Left lung (tissue), 4 donors: ENCODE measurements at regions not wholly inside any gene's neighbourhood (a gene's known extent, or its start where the extent isn't known, plus 50 kb on each side); places are given as distances from the start of the nearest gene placed in this dataset.

Experiments
- ATAC-seq: fragments of 200-7000 bp; cut with Tn5 transposase; one replicate; pipeline ENCODE4 v1.9.1; 2020; ENCODE audit warnings: moderate library complexity
- DNase-seq, 4 donors: peaks; one replicate each; pipeline ENCODE4 v3.0.0-alpha.2; 2013 to 2020
- H3K27ac ChIP-seq, 2 donors: fragments of 200-600 bp; sonication (generic) in 1 of 2; one replicate each; pipeline versions ENCODE4 v1.5.0 to v1.8.0; 2020 to 2021
- H3K27me3 ChIP-seq, 2 donors: fragments of 200-600 bp; sonication (generic) in 1 of 2; one replicate each; pipeline versions ENCODE4 v1.5.0 to v1.8.0; 2020 to 2021
- H3K36me3 ChIP-seq, 2 donors: fragments of 200-600 bp; sonication (generic) in 1 of 2; one replicate each; pipeline versions ENCODE4 v1.5.0 to v1.8.0; 2020 to 2021
- H3K4me1 ChIP-seq, 2 donors: fragments of 200-600 bp; one replicate each; pipeline ENCODE4 v1.8.0; 2021
- H3K4me3 ChIP-seq, 2 donors: fragments of 200-600 bp; sonication (generic) in 1 of 2; one replicate each; pipeline versions ENCODE4 v1.5.0 to v1.8.0; 2020 to 2021; ENCODE audit warnings: mild to moderate bottlenecking in 1 of 2
- H3K9me3 ChIP-seq, 2 donors: fragments of 200-600 bp; sonication (generic) in 1 of 2; one replicate each; pipeline versions ENCODE4 v1.5.0 to v1.8.0; 2020 to 2021
- CTCF ChIP-seq, 2 donors: fragments of 200-600 bp; sonication (generic) in 1 of 2; IDR thresholded peaks; one replicate each; pipeline versions ENCODE4 v1.5.0 to v1.8.0; 2021; ENCODE audit warnings: antibody characterized with exemption in 2 of 2
- intact Hi-C, 2 donors: fragments of 100-400 bp; cut with DNase I; formaldehyde crosslinking; loops; one replicate each; pipeline versions ENCODE4 v1.11.2 to v1.14.2; 2022
- donor health status: DM: no; HTN: yes; CAD: no.
- donor health status: DM: no; HTN: no; CAD: no.

GRCh38 chr2:116877944-116878343 lies 936.5 kb upstream of the DDX18 start:
- Histone ChIP-seq H3K4me1 (no peaks in the 10 kb centered on the region), H3K36me3 (no peaks in the 10 kb centered on the region), H3K9me3 (peaks cover 0 to 18% of the 10 kb centered on the region in 2 donors), H3K4me3 (no peak overlapping the region), H3K27me3 (no peaks in the 10 kb centered on the region), H3K27ac (no peak overlapping the region)
- TF ChIP-seq CTCF (IDR thresholded peaks at IDR 0.05) = no peak
- no peak for ATAC-seq
- intact Hi-C loops = no loop called here
- DNase-seq = no peak

GRCh38 chr2:116879650-116880160 lies 934.8 kb upstream of the DDX18 start:
- DNase-seq (no peak), ATAC-seq (no peak)
- H3K9me3 ChIP-seq = peaks cover 0 to 3% of the 10 kb centered on the region in 2 donors
- intact Hi-C loops = no loop called here
- no peak for TF ChIP-seq CTCF (IDR thresholded peaks at IDR 0.05)
- no peaks in the 10 kb centered on the region for H3K36me3 ChIP-seq
- no peaks in the 10 kb centered on the region for H3K27me3 ChIP-seq
- no peak overlapping the region for H3K4me3 ChIP-seq
- no peaks in the 10 kb centered on the region for H3K4me1 ChIP-seq
- no peak overlapping the region for H3K27ac ChIP-seq

- intact Hi-C loops = no loop called here
- Histone ChIP-seq H3K4me3 (no peak overlapping the region), H3K27ac (no peak overlapping the region), H3K36me3 (no peaks in the 10 kb centered on the region), H3K9me3 (peaks cover 0 to 36% of the 10 kb centered on the region in 2 donors), H3K27me3 (no peaks in the 10 kb centered on the region), H3K4me1 (no peaks in the 10 kb centered on the region)
- TF ChIP-seq CTCF (IDR thresholded peaks at IDR 0.05) = no peak
- DNase-seq (no peak), ATAC-seq (no peak)
Observed at GRCh38 chr2:116891191-116891590, 923.3 kb upstream of the DDX18 start.

GRCh38 chr2:116911540-116911939 lies 903.0 kb upstream of the DDX18 start:
- H3K27ac ChIP-seq = no peak overlapping the region
- H3K4me1 ChIP-seq = no peaks in the 10 kb centered on the region
- no peaks in the 10 kb centered on the region for H3K27me3 ChIP-seq
- no peak overlapping the region for H3K4me3 ChIP-seq
- no peaks in the 10 kb centered on the region for H3K36me3 ChIP-seq
- no peak for DNase-seq
- intact Hi-C loops = no loop called here
- H3K9me3 ChIP-seq = peaks cover 0 to 7% of the 10 kb centered on the region in 2 donors
- no peak for TF ChIP-seq CTCF (IDR thresholded peaks at IDR 0.05)
- ATAC-seq = no peak

- Histone ChIP-seq H3K27ac (no peak overlapping the region), H3K9me3 (no peaks in the 10 kb centered on the region), H3K36me3 (no peaks in the 10 kb centered on the region), H3K27me3 (no peaks in the 10 kb centered on the region), H3K4me1 (no peaks in the 10 kb centered on the region), H3K4me3 (no peak overlapping the region)
- DNase-seq = no peak
- no peak for ATAC-seq
- intact Hi-C loops = no loop called here
- TF ChIP-seq CTCF (IDR thresholded peaks at IDR 0.05) = no peak
Observed at GRCh38 chr2:116915673-116916072, 898.8 kb upstream of the DDX18 start.
